Activated naive CD4-positive, alpha-beta T cell treated with anti-CD3 and anti-CD28 coated beads for 36 hours (primary cell): ENCODE measurements at regions not wholly inside any gene's neighbourhood (a gene's known extent, or its start where the extent isn't known, plus 50 kb on each side); places are given as distances from the start of the nearest gene placed in this dataset.
"Not testable (repeated sequence)": the region's sequence is repeated elsewhere in the genome, so short reads cannot be mapped to it uniquely, and the experiment has no call there.

Experiments
- CTCF ChIA-PET: fragments of 350-600 bp; sonication (Branson Sonifier 250); formaldehyde crosslinking; loops from one replicate; lab custom pipeline; 2021; ENCODE audit warnings: antibody characterized with exemption; lab: Charles Lee
- DNase-seq: peaks from one replicate; pipeline ENCODE4 v3.0.0-alpha.2; 2020
- H3K27ac Mint-ChIP-seq: one replicate; pipeline ENCODE4 v1.8.0; 2021; ENCODE audit warnings: mild to moderate bottlenecking, mixed read lengths
- H3K27me3 Mint-ChIP-seq: one replicate; pipeline ENCODE4 v1.8.0; 2021; ENCODE audit warnings: low read depth, mixed read lengths
- H3K36me3 Mint-ChIP-seq: one replicate; pipeline ENCODE4 v1.8.0; 2021; ENCODE audit warnings: low read depth, mixed read lengths
- H3K4me1 Mint-ChIP-seq: one replicate; pipeline ENCODE4 v1.8.0; 2021; ENCODE audit warnings: low read depth, mixed read lengths
- H3K4me3 Mint-ChIP-seq: one replicate; pipeline ENCODE4 v1.8.0; 2021; ENCODE audit warnings: mild to moderate bottlenecking, moderate library complexity, mixed read lengths
- H3K9me3 Mint-ChIP-seq: one replicate; pipeline ENCODE4 v1.8.0; 2021; ENCODE audit warnings: mixed read lengths
- intact Hi-C: fragments of 100-400 bp; cut with micrococcal nuclease; formaldehyde crosslinking; loops from one replicate; pipeline ENCODE4 v1.15.1; 2023

- CTCF ChIA-PET, result no interaction called here
- no peak overlapping the region for H3K27ac Mint-ChIP-seq
- DNase-seq, result no peak
- H3K27me3 Mint-ChIP-seq, result no peaks in the 10 kb centered on the region
- H3K36me3 Mint-ChIP-seq, result no peaks in the 10 kb centered on the region
- H3K4me1 Mint-ChIP-seq, result peaks cover 9% of the 10 kb centered on the region
- H3K9me3 Mint-ChIP-seq, result peaks cover 12% of the 10 kb centered on the region
- intact Hi-C loops, result no loop called here
- H3K4me3 Mint-ChIP-seq, result peak overlapping the region; percentile 3
These were observed 95.4 kb upstream of the GRIN2A start for GRCh38 chr16:10277597-10277996.

GRCh38 chr16:10280262-10281170 is 98.3 kb upstream of the GRIN2A start:
- no peak for DNase-seq
- Mint-ChIP-seq H3K4me1 (peaks cover 6% of the 10 kb centered on the region), H3K9me3 (peaks cover 12% of the 10 kb centered on the region), H3K36me3 (no peaks in the 10 kb centered on the region), H3K27ac (no peak overlapping the region), H3K4me3 (no peak overlapping the region), H3K27me3 (no peaks in the 10 kb centered on the region)
- CTCF ChIA-PET, result interaction anchor here (0.7 kb wide), 1 partner anchor 182 kb away, joined by 3 read pairs; no protein-coding TSS in a partner anchor
- intact Hi-C loops, result no loop called here

- Mint-ChIP-seq H3K27ac (no peak overlapping the region), H3K9me3 (peaks cover 8% of the 10 kb centered on the region)
- intact Hi-C loops, result no loop called here
These were observed 100.1 kb upstream of the GRIN2A start for GRCh38 chr16:10282367-10282766.

DNA sequence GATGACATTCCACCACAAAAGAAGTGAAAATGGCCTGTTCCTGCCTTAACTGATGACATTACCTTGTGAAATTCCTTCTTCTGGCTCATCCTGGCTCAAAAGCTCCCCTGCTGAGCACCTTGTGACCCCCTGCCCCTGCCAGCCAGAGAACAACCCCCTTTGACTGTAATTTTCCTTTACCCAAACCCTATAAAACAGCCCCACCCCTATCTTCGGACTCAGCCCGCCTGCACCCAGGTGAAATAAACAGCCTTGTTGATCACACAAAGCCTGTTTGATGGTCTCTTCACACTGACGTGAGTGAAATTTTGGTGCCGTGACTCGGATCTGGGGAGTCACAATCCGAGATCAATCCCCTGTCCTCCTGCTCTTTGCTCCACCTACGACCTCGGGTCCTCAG is 101.0 kb upstream of the GRIN2A start:
- not testable (repeated sequence) for H3K27ac Mint-ChIP-seq

More at GRCh38 chr16:10282367-10282766, 100.1 kb upstream of the GRIN2A start:
- no peak for DNase-seq
- Mint-ChIP-seq H3K4me1 (no peaks in the 10 kb centered on the region), H3K27me3 (no peaks in the 10 kb centered on the region), H3K36me3 (no peaks in the 10 kb centered on the region), H3K4me3 (no peak overlapping the region)
- CTCF ChIA-PET, result interaction anchor here (0.6 kb wide), 1 partner anchor 37 kb away, joined by 6 read pairs; no protein-coding TSS in a partner anchor

GRCh38 chr16:10290467-10291105 is 95.3 kb upstream of the ATF7IP2 start:
- H3K27me3 Mint-ChIP-seq, H3K27ac Mint-ChIP-seq, H3K4me1 Mint-ChIP-seq, CTCF ChIA-PET, H3K4me3 Mint-ChIP-seq, intact Hi-C loops, DNase-seq, H3K36me3 Mint-ChIP-seq: not testable (repeated sequence)
- peaks cover 17% of the 10 kb centered on the region for H3K9me3 Mint-ChIP-seq

More for the DNA sequence above, 101.0 kb upstream of the GRIN2A start:
- H3K9me3 Mint-ChIP-seq, intact Hi-C loops, H3K36me3 Mint-ChIP-seq, H3K4me1 Mint-ChIP-seq, CTCF ChIA-PET, H3K4me3 Mint-ChIP-seq, DNase-seq, H3K27me3 Mint-ChIP-seq: not testable (repeated sequence)

GRCh38 chr16:10292197-10292596 is 93.7 kb upstream of the ATF7IP2 start:
- H3K4me3 Mint-ChIP-seq, H3K27ac Mint-ChIP-seq, DNase-seq, H3K27me3 Mint-ChIP-seq, H3K4me1 Mint-ChIP-seq, intact Hi-C loops, CTCF ChIA-PET, H3K36me3 Mint-ChIP-seq: not testable (repeated sequence)
- H3K9me3 Mint-ChIP-seq, result peaks cover 17% of the 10 kb centered on the region

- H3K4me3 Mint-ChIP-seq, DNase-seq, H3K4me1 Mint-ChIP-seq, intact Hi-C loops, H3K36me3 Mint-ChIP-seq, H3K27me3 Mint-ChIP-seq, H3K27ac Mint-ChIP-seq, CTCF ChIA-PET: not testable (repeated sequence)
- peaks cover 17% of the 10 kb centered on the region for H3K9me3 Mint-ChIP-seq
These were observed 92.9 kb upstream of the ATF7IP2 start for GRCh38 chr16:10292976-10293375.

- DNase-seq, H3K27ac Mint-ChIP-seq, H3K4me3 Mint-ChIP-seq, H3K36me3 Mint-ChIP-seq, H3K4me1 Mint-ChIP-seq, H3K27me3 Mint-ChIP-seq, intact Hi-C loops: not testable (repeated sequence)
- CTCF ChIA-PET, result interaction anchor here (0.6 kb wide), 1 partner anchor 21 kb away, joined by 6 read pairs; no protein-coding TSS in a partner anchor
- H3K9me3 Mint-ChIP-seq, result peaks cover 17% of the 10 kb centered on the region
These were observed 91.7 kb upstream of the ATF7IP2 start for GRCh38 chr16:10294153-10294552.

- H3K27ac Mint-ChIP-seq, result no peak overlapping the region
- intact Hi-C loops, result no loop called here
- H3K27me3 Mint-ChIP-seq, result peaks cover 2% of the 10 kb centered on the region
- H3K4me1 Mint-ChIP-seq, result no peaks in the 10 kb centered on the region
- no peaks in the 10 kb centered on the region for H3K36me3 Mint-ChIP-seq
- H3K4me3 Mint-ChIP-seq, result no peak overlapping the region
- H3K9me3 Mint-ChIP-seq, result peaks cover 10% of the 10 kb centered on the region
- CTCF ChIA-PET, result no interaction called here
- DNase-seq, result no peak
These were observed 88.9 kb upstream of the ATF7IP2 start for GRCh38 chr16:10296956-10297340.

- peaks cover 10% of the 10 kb centered on the region for H3K9me3 Mint-ChIP-seq
- H3K4me1 Mint-ChIP-seq, result no peaks in the 10 kb centered on the region
- CTCF ChIA-PET, result no interaction called here
- H3K4me3 Mint-ChIP-seq, result no peak overlapping the region
- no peaks in the 10 kb centered on the region for H3K36me3 Mint-ChIP-seq
- peaks cover 2% of the 10 kb centered on the region for H3K27me3 Mint-ChIP-seq
- H3K27ac Mint-ChIP-seq, result no peak overlapping the region
- intact Hi-C loops, result no loop called here
- no peak for DNase-seq
These were observed 88.4 kb upstream of the ATF7IP2 start for GRCh38 chr16:10297341-10298006.

DNA sequence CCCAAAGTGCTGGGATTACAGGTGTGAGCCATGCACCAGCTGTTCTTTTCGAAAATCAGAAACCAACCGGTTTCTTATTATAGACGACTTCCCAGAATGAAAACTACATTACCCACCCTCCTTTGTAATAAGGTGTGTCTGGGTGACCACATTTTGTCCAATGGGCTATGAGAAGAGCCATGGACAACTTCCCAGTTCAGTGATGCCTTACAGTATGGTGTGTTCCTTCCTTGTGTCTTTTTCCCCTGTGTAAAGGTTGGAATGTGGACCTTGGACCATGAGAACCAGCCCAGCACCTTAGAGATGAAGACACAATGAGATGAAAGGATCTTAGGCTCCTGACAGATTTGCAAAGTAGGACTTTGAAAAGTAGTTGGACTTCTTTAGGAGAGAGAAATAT is 85.0 kb upstream of the ATF7IP2 start:
- Mint-ChIP-seq H3K36me3 (no peaks in the 10 kb centered on the region), H3K4me3 (no peak overlapping the region), H3K27me3 (no peaks in the 10 kb centered on the region), H3K9me3 (no peaks in the 10 kb centered on the region), H3K27ac (no peak overlapping the region), H3K4me1 (no peaks in the 10 kb centered on the region)
- DNase-seq, result no peak
- intact Hi-C loops, result no loop called here
- CTCF ChIA-PET, result no interaction called here

DNA sequence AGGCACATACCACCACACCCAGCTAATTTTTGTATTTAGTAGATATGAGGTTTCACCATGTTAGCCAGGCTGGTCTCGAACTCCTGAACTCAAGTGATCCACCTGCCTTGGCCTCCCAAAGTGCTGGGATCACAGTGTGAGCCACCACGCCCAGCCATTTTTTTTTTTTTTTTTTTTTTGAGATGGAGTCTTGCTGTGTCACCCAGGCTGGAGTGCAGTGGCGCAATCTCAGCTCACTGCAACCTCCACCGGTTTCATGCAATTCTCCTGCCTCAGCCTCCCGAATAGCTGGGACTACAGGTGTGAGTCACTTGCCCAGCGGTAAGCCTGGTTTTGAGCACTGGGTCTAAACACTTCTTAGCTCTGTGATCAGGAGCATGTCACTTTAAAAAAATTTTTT is 84.3 kb upstream of the ATF7IP2 start:
- H3K27me3 Mint-ChIP-seq, H3K27ac Mint-ChIP-seq, DNase-seq, H3K9me3 Mint-ChIP-seq, intact Hi-C loops, H3K4me1 Mint-ChIP-seq, H3K36me3 Mint-ChIP-seq, H3K4me3 Mint-ChIP-seq: not testable (repeated sequence)
- CTCF ChIA-PET, result interaction anchor here (0.7 kb wide), 2 partner anchors 13 to 45 kb away, joined by 3 to 4 read pairs; no protein-coding TSS in a partner anchor
